HEK293 (cell line): ENCODE measurements at regions not wholly inside any gene's neighbourhood (a gene's known extent, or its start where the extent isn't known, plus 50 kb on each side); places are given as distances from the start of the nearest gene placed in this dataset.

Source experiments
- CTCF ChIP-seq: fragments of 450-650 bp; formaldehyde crosslinking; IDR thresholded peaks from 2 replicates; pipeline ENCODE4 v1.5.1; 2016; ENCODE audit warnings: missing biosample characterization, missing genetic modification characterization
- HOXD13 ChIP-seq: sonication (generic); formaldehyde crosslinking; IDR thresholded peaks from 2 replicates; pipeline ENCODE4 v1.8.0; 2022; ENCODE audit warnings: missing genetic modification reagents, borderline replicate concordance
- YY1 ChIP-seq: fragments of 450-650 bp; formaldehyde crosslinking; IDR thresholded peaks from 2 replicates; pipeline ENCODE4 v1.5.1; 2018; ENCODE audit warnings: missing biosample characterization, missing genetic modification characterization
- ZNF146 ChIP-seq: fragments of 450-650 bp; formaldehyde crosslinking; IDR thresholded peaks from 2 replicates; pipeline ENCODE4 v1.5.1; 2016; ENCODE audit warnings: missing biosample characterization, missing genetic modification characterization
- ZNF324 ChIP-seq: fragments of 450-650 bp; formaldehyde crosslinking; IDR thresholded peaks from 2 replicates; pipeline ENCODE4 v1.5.1; 2016; ENCODE audit warnings: missing biosample characterization, missing genetic modification characterization
- ZNF362 ChIP-seq: fragments of 450-650 bp; formaldehyde crosslinking; IDR thresholded peaks from 2 replicates; pipeline ENCODE4 v1.5.1; 2016; ENCODE audit warnings: missing biosample characterization, missing genetic modification characterization
- ZNF777 ChIP-seq: fragments of 450-650 bp; formaldehyde crosslinking; IDR thresholded peaks from 2 replicates; pipeline ENCODE4 v1.5.1; 2017; ENCODE audit warnings: missing biosample characterization, missing genetic modification characterization, borderline replicate concordance
- ZSCAN30 ChIP-seq: fragments of 450-650 bp; IDR thresholded peaks from 2 replicates; pipeline ENCODE4 v1.5.1; 2018; ENCODE audit warnings: missing biosample characterization, mild to moderate bottlenecking, missing genetic modification characterization, moderate library complexity

GRCh38 chr6:168129292-168130167 lies 50.5 kb upstream of the FRMD1 start:
- TF ChIP-seq ZNF777 (tag by site-specific recombination) (no peak), ZNF362 (tag by site-specific recombination) (no peak), CTCF (tag by site-specific recombination) (no peak), YY1 (tag by site-specific recombination) (no peak), ZNF146 (tag by site-specific recombination) (no peak), ZNF324 (tag by site-specific recombination) (no peak), HOXD13 (no peak), ZSCAN30 (tag by site-specific recombination) (no peak)
